SJSA1 (cell line): ENCODE measurements at regions not wholly inside any gene's neighbourhood (a gene's known extent, or its start where the extent isn't known, plus 50 kb on each side); places are given as distances from the start of the nearest gene placed in this dataset.

Source experiments
- DNase-seq, 2 experiments: peaks; one replicate each; pipeline ENCODE4 v3.0.0-alpha.2; 2015 to 2020; ENCODE audit warnings: low spot score in 2 of 2, low read depth in 1 of 2
- H3K27ac ChIP-seq: fragments of 250-450 bp; sonication (Bioruptor Pico); 2 replicates; pipeline ENCODE4 v1.5.1; 2020; ENCODE audit warnings: mild to moderate bottlenecking, moderate library complexity
- H3K27me3 ChIP-seq: fragments of 250-450 bp; sonication (Bioruptor Pico); replicated peaks from 2 replicates; pipeline ENCODE4 v1.5.1; 2020; ENCODE audit warnings: mild to moderate bottlenecking, moderate library complexity
- H3K36me3 ChIP-seq: fragments of 250-450 bp; sonication (Bioruptor Pico); 2 replicates; pipeline ENCODE4 v1.5.1; 2020; ENCODE audit warnings: mild to moderate bottlenecking
- H3K4me1 ChIP-seq: fragments of 250-450 bp; sonication (Bioruptor Pico); replicated peaks from 2 replicates; pipeline ENCODE4 v1.6.1; 2021; ENCODE audit warnings: mild to moderate bottlenecking
- H3K4me3 ChIP-seq: fragments of 250-450 bp; sonication (Bioruptor Pico); 2 replicates; pipeline ENCODE4 v1.5.1; 2020; ENCODE audit warnings: mild to moderate bottlenecking
- H3K9me3 ChIP-seq: fragments of 250-450 bp; sonication (Bioruptor Pico); replicated peaks from 2 replicates; pipeline ENCODE4 v1.5.1; 2020; ENCODE audit warnings: mild to moderate bottlenecking

- DNase-seq = no peak
- Histone ChIP-seq H3K36me3 (no peaks in the 10 kb centered on the region), H3K9me3 (no peaks in the 10 kb centered on the region), H3K27me3 (no peaks in the 10 kb centered on the region), H3K4me1 (no peaks in the 10 kb centered on the region), H3K27ac (no peak overlapping the region), H3K4me3 (no peak overlapping the region)
Measured at GRCh38 chr6:93047033-93047432, 372.3 kb downstream of the EPHA7 start.

- H3K36me3 ChIP-seq = no peaks in the 10 kb centered on the region
- no peak overlapping the region for H3K4me3 ChIP-seq
- H3K4me1 ChIP-seq = no peaks in the 10 kb centered on the region
- no peaks in the 10 kb centered on the region for H3K9me3 ChIP-seq
- H3K27ac ChIP-seq = no peak overlapping the region
- DNase-seq = no peak
- no peaks in the 10 kb centered on the region for H3K27me3 ChIP-seq
Measured at GRCh38 chr6:93045156-93045555, 374.2 kb downstream of the EPHA7 start.

- H3K27ac ChIP-seq = no peak overlapping the region
- no peak for DNase-seq
- H3K9me3 ChIP-seq = no peaks in the 10 kb centered on the region
Measured at GRCh38 chr6:93040375-93040774, 379.0 kb downstream of the EPHA7 start.

GRCh38 chr6:93036835-93037234 lies 382.5 kb downstream of the EPHA7 start:
- Histone ChIP-seq H3K4me1 (no peaks in the 10 kb centered on the region), H3K36me3 (no peaks in the 10 kb centered on the region), H3K4me3 (no peak overlapping the region), H3K9me3 (no peaks in the 10 kb centered on the region), H3K27ac (no peak overlapping the region), H3K27me3 (no peaks in the 10 kb centered on the region)
- DNase-seq = no peak

More at GRCh38 chr6:93040375-93040774, 379.0 kb downstream of the EPHA7 start:
- H3K27me3 ChIP-seq = no peaks in the 10 kb centered on the region
- no peaks in the 10 kb centered on the region for H3K4me1 ChIP-seq
- H3K4me3 ChIP-seq = no peak overlapping the region
- no peaks in the 10 kb centered on the region for H3K36me3 ChIP-seq

GRCh38 chr6:93035756-93036155 lies 383.6 kb downstream of the EPHA7 start:
- Histone ChIP-seq H3K36me3 (no peaks in the 10 kb centered on the region), H3K27me3 (no peaks in the 10 kb centered on the region), H3K4me3 (no peak overlapping the region), H3K9me3 (no peaks in the 10 kb centered on the region), H3K27ac (no peak overlapping the region), H3K4me1 (no peaks in the 10 kb centered on the region)
- no peak for DNase-seq

GRCh38 chr6:93021235-93021915 lies 398.0 kb downstream of the EPHA7 start:
- Histone ChIP-seq H3K27ac (no peak overlapping the region), H3K9me3 (no peaks in the 10 kb centered on the region), H3K27me3 (no peaks in the 10 kb centered on the region), H3K4me1 (no peaks in the 10 kb centered on the region), H3K36me3 (no peaks in the 10 kb centered on the region), H3K4me3 (no peak overlapping the region)
- no peak for DNase-seq

GRCh38 chr6:93017626-93018025 lies 401.7 kb downstream of the EPHA7 start:
- Histone ChIP-seq H3K27ac (no peak overlapping the region), H3K27me3 (no peaks in the 10 kb centered on the region), H3K36me3 (no peaks in the 10 kb centered on the region), H3K9me3 (no peaks in the 10 kb centered on the region), H3K4me1 (no peaks in the 10 kb centered on the region), H3K4me3 (no peak overlapping the region)
- no peak for DNase-seq

- H3K27ac ChIP-seq = no peak overlapping the region
- no peaks in the 10 kb centered on the region for H3K27me3 ChIP-seq
- DNase-seq = no peak
- H3K9me3 ChIP-seq = no peaks in the 10 kb centered on the region
- no peaks in the 10 kb centered on the region for H3K4me1 ChIP-seq
- no peak overlapping the region for H3K4me3 ChIP-seq
- H3K36me3 ChIP-seq = no peaks in the 10 kb centered on the region
Measured at GRCh38 chr6:93017213-93017612, 402.1 kb downstream of the EPHA7 start.

GRCh38 chr6:93013054-93013453 lies 406.3 kb downstream of the EPHA7 start:
- H3K27ac ChIP-seq = no peak overlapping the region
- no peaks in the 10 kb centered on the region for H3K36me3 ChIP-seq
- DNase-seq = no peak
- peaks cover 4% of the 10 kb centered on the region; the same call in 1 of the 2 replicates for H3K9me3 ChIP-seq
- no peaks in the 10 kb centered on the region for H3K27me3 ChIP-seq
- no peaks in the 10 kb centered on the region for H3K4me1 ChIP-seq
- no peak overlapping the region for H3K4me3 ChIP-seq

- no peaks in the 10 kb centered on the region for H3K4me1 ChIP-seq
- no peak overlapping the region for H3K27ac ChIP-seq
- peaks cover 5% of the 10 kb centered on the region; the same call in 1 of the 2 replicates for H3K9me3 ChIP-seq
- no peaks in the 10 kb centered on the region for H3K27me3 ChIP-seq
- H3K4me3 ChIP-seq = no peak overlapping the region
- no peaks in the 10 kb centered on the region for H3K36me3 ChIP-seq
- no peak for DNase-seq
Measured at GRCh38 chr6:93008375-93008774, 411.0 kb downstream of the EPHA7 start.

- H3K4me3 ChIP-seq = no peak overlapping the region
- no peaks in the 10 kb centered on the region for H3K4me1 ChIP-seq
- H3K36me3 ChIP-seq = no peaks in the 10 kb centered on the region
- H3K27ac ChIP-seq = no peak overlapping the region
- no peaks in the 10 kb centered on the region for H3K27me3 ChIP-seq
- DNase-seq = no peak
- no peaks in the 10 kb centered on the region for H3K9me3 ChIP-seq
Measured at GRCh38 chr6:92989656-92990055, 429.7 kb downstream of the EPHA7 start.

GRCh38 chr6:92979281-92979680 lies 440.1 kb downstream of the EPHA7 start:
- H3K36me3 ChIP-seq = no peaks in the 10 kb centered on the region
- H3K27me3 ChIP-seq = no peaks in the 10 kb centered on the region
- H3K4me3 ChIP-seq = no peak overlapping the region
- no peak for DNase-seq
- no peaks in the 10 kb centered on the region for H3K4me1 ChIP-seq
- H3K9me3 ChIP-seq = no peaks in the 10 kb centered on the region
- H3K27ac ChIP-seq = no peak overlapping the region

GRCh38 chr6:92977018-92977417 lies 442.3 kb downstream of the EPHA7 start:
- H3K27ac ChIP-seq = no peak overlapping the region
- H3K36me3 ChIP-seq = no peaks in the 10 kb centered on the region
- no peaks in the 10 kb centered on the region for H3K9me3 ChIP-seq
- no peaks in the 10 kb centered on the region for H3K27me3 ChIP-seq
- no peak for DNase-seq
- H3K4me3 ChIP-seq = no peak overlapping the region
- no peaks in the 10 kb centered on the region for H3K4me1 ChIP-seq

GRCh38 chr6:92967362-92967761 lies 452.0 kb downstream of the EPHA7 start:
- Histone ChIP-seq H3K27ac (no peak overlapping the region), H3K9me3 (no peaks in the 10 kb centered on the region), H3K4me1 (no peaks in the 10 kb centered on the region), H3K36me3 (no peaks in the 10 kb centered on the region), H3K4me3 (no peak overlapping the region), H3K27me3 (no peaks in the 10 kb centered on the region)
- no peak for DNase-seq

GRCh38 chr6:92962846-92963245 lies 456.5 kb downstream of the EPHA7 start:
- Histone ChIP-seq H3K4me1 (no peaks in the 10 kb centered on the region), H3K9me3 (no peaks in the 10 kb centered on the region; the same call in 1 of the 2 replicates), H3K27me3 (no peaks in the 10 kb centered on the region), H3K27ac (no peak overlapping the region), H3K36me3 (no peaks in the 10 kb centered on the region), H3K4me3 (no peak overlapping the region)
- DNase-seq = no peak
